K562 (cell line): ENCODE measurements at regions not wholly inside any gene's neighbourhood (a gene's known extent, or its start where the extent isn't known, plus 50 kb on each side); places are given as distances from the start of the nearest gene placed in this dataset.

Experiments
- ATAC-seq: fragments of 200-7000 bp; cut with Tn5 transposase; 3 replicates; pipeline ENCODE4 v1.9.1; 2020; ENCODE audit warnings: moderate library complexity
- BruUV-seq: library from RNA; stranded (reverse); fragments of 400-500 nt; replicated peaks from 2 replicates; lab custom pipeline; 2021; lab: Mats Ljungman, UMichigan
- CTCF ChIA-PET: fragments of 300-600 bp; formaldehyde crosslinking; extraction: SDS; loops from one replicate; lab custom pipeline; 2021; ENCODE audit warnings: low intra/inter-chr PET ratio; lab: Yijun Ruan, JAX
- POLR2A ChIA-PET: fragments of 300-600, 350-650 bp; sonication (Branson Sonifier 250); formaldehyde crosslinking; extraction: SDS; loops from one replicate; lab custom pipeline; 2021; ENCODE audit warnings: antibody characterized with exemption, inconsistent platforms; lab: Yijun Ruan, JAX
- DNase-seq, 4 experiments: peaks; one replicate each; pipeline versions ENCODE4 v3.0.0 to v3.0.0-alpha.2; 2011 to 2018; ENCODE audit warnings: low spot score in 3 of 4, mixed read lengths in 3 of 4; ENCODE audit errors: extremely low read depth in 1 of 4
- FAIRE-seq: peaks from 2 replicates; lab custom pipeline; 2011; peaks lifted over from hg19 to GRCh38; lab: Jason Lieb, UNC
- H2AFZ ChIP-seq: 2 replicates; pipeline ENCODE4 v1.6.0; 2011; ENCODE audit warnings: low read depth, low read length, control low read depth, inconsistent platforms
- H3K27ac ChIP-seq: fragments of 200-600 bp; 3 replicates; pipeline ENCODE4 v1.8.0; 2011; ENCODE audit warnings: low read depth, mild to moderate bottlenecking, control low read depth, inconsistent platforms, low read length, moderate library complexity, mixed read lengths; ENCODE audit errors: extremely low read depth
- H3K27me3 ChIP-seq, 2 experiments: fragments of 300-600 bp in 1 of 2; 2 replicates in 1 of 2; 3 replicates in 1 of 2; pipeline versions ENCODE4 v1.6.0 to v1.8.0; 2011; ENCODE audit warnings: inconsistent platforms in 2 of 2, low read length in 2 of 2, mild to moderate bottlenecking in 1 of 2, mixed read lengths in 1 of 2, moderate library complexity in 1 of 2; ENCODE audit not compliant: control insufficient read depth in 2 of 2, insufficient read depth in 2 of 2
- H3K36me3 ChIP-seq: fragments of 300-600 bp; 3 replicates; pipeline ENCODE4 v1.8.0; 2011; ENCODE audit warnings: mild to moderate bottlenecking, low read length, inconsistent platforms; ENCODE audit not compliant: control insufficient read depth, insufficient read depth
- H3K4me1 ChIP-seq, 2 experiments: fragments of 200-600 bp in 1 of 2; replicated peaks in 1 of 2; 2 replicates in 1 of 2; 3 replicates in 1 of 2; pipeline versions ENCODE4 v1.5.1 to v1.8.0; 2011; ENCODE audit warnings: inconsistent platforms in 2 of 2, low read length in 2 of 2, mild to moderate bottlenecking in 1 of 2, mixed read lengths in 1 of 2, moderate library complexity in 1 of 2; ENCODE audit not compliant: control insufficient read depth in 2 of 2, insufficient read depth in 2 of 2
- H3K4me2 ChIP-seq: 2 replicates; pipeline ENCODE4 v1.6.1; 2011; ENCODE audit warnings: low read length, control low read depth, inconsistent platforms, mixed read lengths; ENCODE audit not compliant: insufficient read depth
- H3K4me3 ChIP-seq: fragments of 200-600 bp; sonication (generic), shearing (Covaris generic); 2 replicates; pipeline ENCODE4 v1.5.1; 2016; ENCODE audit warnings: control low read depth, inconsistent platforms
- H3K79me2 ChIP-seq: fragments of 200-600 bp; 3 replicates; pipeline ENCODE4 v1.8.0; 2011; ENCODE audit warnings: low read length, inconsistent platforms; ENCODE audit not compliant: control insufficient read depth, insufficient read depth
- H3K9ac ChIP-seq, 2 experiments: 2 replicates each; pipeline versions ENCODE4 v1.6.0 to v1.6.1; 2011; ENCODE audit warnings: low read depth in 2 of 2, low read length in 2 of 2, control low read depth in 1 of 2, inconsistent platforms in 1 of 2, mild to moderate bottlenecking in 1 of 2, mixed read lengths in 1 of 2; ENCODE audit not compliant: insufficient read depth in 1 of 2
- H3K9me1 ChIP-seq: one replicate; pipeline ENCODE4 v1.6.0; 2011; ENCODE audit warnings: inconsistent platforms, mild to moderate bottlenecking, low read length, moderate library complexity; ENCODE audit not compliant: control insufficient read depth, insufficient read depth
- H3K9me3 ChIP-seq: replicated peaks from 2 replicates; pipeline ENCODE4 v1.5.1; 2011; ENCODE audit warnings: low read depth, low read length, inconsistent platforms; ENCODE audit not compliant: control insufficient read depth, insufficient read depth
- H4K20me1 ChIP-seq: replicated peaks from 2 replicates; pipeline ENCODE4 v1.6.1; 2011; ENCODE audit warnings: low read length, inconsistent platforms, mixed read lengths; ENCODE audit not compliant: control insufficient read depth, insufficient read depth
- DDX20 ChIP-seq: fragments of 450-650 bp; IDR thresholded peaks from 2 replicates; pipeline ENCODE4 v1.6.1; 2016; ENCODE audit warnings: missing genetic modification characterization, low read depth, mild to moderate bottlenecking, missing compliant biosample characterization, moderate library complexity
- DLX4 ChIP-seq: fragments of 250-450 bp; sonication (Bioruptor Pico); IDR thresholded peaks from 2 replicates; pipeline ENCODE4 v1.6.1; 2021; ENCODE audit warnings: mild to moderate bottlenecking
- GTF2E2 ChIP-seq: fragments of 200-800 bp; sonication (Bioruptor generic); IDR thresholded peaks from 2 replicates; pipeline ENCODE4 v1.6.1; 2016; ENCODE audit warnings: missing genetic modification characterization, missing compliant biosample characterization
- JUND ChIP-seq, 2 experiments: IDR thresholded peaks; 2 replicates in 1 of 2; 3 replicates in 1 of 2; pipeline ENCODE4 v1.6.1; 2011; ENCODE audit warnings: borderline replicate concordance in 2 of 2, low read depth in 2 of 2, low read length in 2 of 2, improper control_type of control experiment in 1 of 2, missing biosample characterization in 1 of 2, missing genetic modification characterization in 1 of 2, missing genetic modification reagents in 1 of 2
- NCOA4 ChIP-seq: fragments of 450-650 bp; IDR thresholded peaks from 2 replicates; pipeline ENCODE4 v1.6.1; 2018; ENCODE audit warnings: mild to moderate bottlenecking; ENCODE audit not compliant: partially characterized antibody
- PHF20 ChIP-seq: fragments of 450-650 bp; IDR thresholded peaks from 2 replicates; pipeline ENCODE4 v1.6.1; 2018; ENCODE audit not compliant: partially characterized antibody
- TARDBP ChIP-seq: fragments of 450-650 bp; IDR thresholded peaks from 2 replicates; pipeline ENCODE4 v1.6.1; 2016
- ZNF586 ChIP-seq: fragments of 450-650 bp; formaldehyde crosslinking; conservative IDR thresholded peaks from 2 replicates; pipeline ENCODE4 v1.4.0; 2020; ENCODE audit warnings: mild to moderate bottlenecking, moderate library complexity
- WGBS: fragments of 100-300 bp; shearing (Covaris generic); methylation state at CpG from one replicate; pipeline ENCODE4 v1.1.6; 2016; ENCODE audit warnings: low coverage, mixed read lengths; ENCODE audit not compliant: insufficient coverage; ENCODE audit errors: missing lambda C conversion rate; 5-methylcytosine and 5-hydroxymethylcytosine counted together
- in situ Hi-C: fragments of 300-500 bp; cut with MboI; formaldehyde crosslinking; loops from 4 replicates; pipeline ENCODE4 v1.15.0; 2018; ENCODE audit warnings: inconsistent platforms, mixed read lengths
- intact Hi-C: fragments of 100-400 bp; cut with micrococcal nuclease; formaldehyde crosslinking; loops from 2 replicates; pipeline ENCODE4 v1.14.2; 2022

GRCh38 chr4:176005766-176006165 is 59.9 kb upstream of the WDR17 start:
- H4K20me1 ChIP-seq: no peaks in the 10 kb centered on the region
- ATAC-seq (no peak), FAIRE-seq (no peak), DNase-seq (no peak)
- H3K27me3 ChIP-seq: no peaks in the 10 kb centered on the region
- no peak overlapping the region for H3K27ac ChIP-seq
- POLR2A ChIA-PET: interaction anchor here (0.6 kb wide), 1 partner anchor 402 kb away, joined by 3 read pairs; no protein-coding TSS in a partner anchor
- H2AFZ ChIP-seq: no peak overlapping the region
- H3K9ac ChIP-seq: no peak overlapping the region
- H3K4me1 ChIP-seq: no peaks in the 10 kb centered on the region
- no TSS peak for BruUV-seq
- H3K9me3 ChIP-seq: no peaks in the 10 kb centered on the region
- TF ChIP-seq ZNF586 (no peak), PHF20 (no peak), DDX20 (tag) (no peak), NCOA4 (no peak), JUND (IDR thresholded peaks at IDR 0.05; ENCODE audit: borderline replicate concordance, low read depth, low read length) (no peak), JUND (tag; IDR thresholded peaks at IDR 0.05; ENCODE audit: borderline replicate concordance, low read depth, low read length) (no peak), TARDBP (no peak)
- intact Hi-C loops: no loop called here
- H3K4me3 ChIP-seq: no peak overlapping the region
- CTCF ChIA-PET: no interaction called here
- no peaks in the 10 kb centered on the region for H3K79me2 ChIP-seq
- in situ Hi-C loops: no loop called here
- WGBS: 0% methylated on average over 3 of the region's 3 CpGs
- no peak overlapping the region for H3K4me2 ChIP-seq
- no peaks in the 10 kb centered on the region for H3K9me1 ChIP-seq
- H3K36me3 ChIP-seq: no peaks in the 10 kb centered on the region

GRCh38 chr4:176009254-176009653 is 56.4 kb upstream of the WDR17 start:
- Histone ChIP-seq H2AFZ (no peak overlapping the region), H3K9me3 (no peaks in the 10 kb centered on the region; the same call in 1 of the 2 replicates), H3K27ac (no peak overlapping the region), H3K4me2 (no peak overlapping the region), H3K9me1 (no peaks in the 10 kb centered on the region), H3K79me2 (no peaks in the 10 kb centered on the region), H3K9ac (no peak overlapping the region), H3K27me3 (no peaks in the 10 kb centered on the region), H3K4me3 (no peak overlapping the region), H4K20me1 (no peaks in the 10 kb centered on the region), H3K36me3 (no peaks in the 10 kb centered on the region), H3K4me1 (no peaks in the 10 kb centered on the region)
- intact Hi-C loops (no loop called here), in situ Hi-C loops (no loop called here)
- no peak for ATAC-seq
- TF ChIP-seq DLX4 (CRISPR knock-in tag) (no peak), GTF2E2 (tag) (no peak)
- WGBS: 6% methylated on average over 2 of the region's 2 CpGs
- DNase-seq: no peak
- no peak for FAIRE-seq
- CTCF ChIA-PET: no interaction called here
- BruUV-seq: no TSS peak
- POLR2A ChIA-PET: no interaction called here
